Superior temporal gyrus (tissue), 1 donor: ENCODE measurements at regions not wholly inside any gene's neighbourhood (a gene's known extent, or its start where the extent isn't known, plus 50 kb on each side); places are given as distances from the start of the nearest gene placed in this dataset.

Experiments
- DNase-seq: peaks from one replicate; pipeline ENCODE4 v3.0.0-alpha.2; 2016; ENCODE audit errors: extremely low spot score

DNA sequence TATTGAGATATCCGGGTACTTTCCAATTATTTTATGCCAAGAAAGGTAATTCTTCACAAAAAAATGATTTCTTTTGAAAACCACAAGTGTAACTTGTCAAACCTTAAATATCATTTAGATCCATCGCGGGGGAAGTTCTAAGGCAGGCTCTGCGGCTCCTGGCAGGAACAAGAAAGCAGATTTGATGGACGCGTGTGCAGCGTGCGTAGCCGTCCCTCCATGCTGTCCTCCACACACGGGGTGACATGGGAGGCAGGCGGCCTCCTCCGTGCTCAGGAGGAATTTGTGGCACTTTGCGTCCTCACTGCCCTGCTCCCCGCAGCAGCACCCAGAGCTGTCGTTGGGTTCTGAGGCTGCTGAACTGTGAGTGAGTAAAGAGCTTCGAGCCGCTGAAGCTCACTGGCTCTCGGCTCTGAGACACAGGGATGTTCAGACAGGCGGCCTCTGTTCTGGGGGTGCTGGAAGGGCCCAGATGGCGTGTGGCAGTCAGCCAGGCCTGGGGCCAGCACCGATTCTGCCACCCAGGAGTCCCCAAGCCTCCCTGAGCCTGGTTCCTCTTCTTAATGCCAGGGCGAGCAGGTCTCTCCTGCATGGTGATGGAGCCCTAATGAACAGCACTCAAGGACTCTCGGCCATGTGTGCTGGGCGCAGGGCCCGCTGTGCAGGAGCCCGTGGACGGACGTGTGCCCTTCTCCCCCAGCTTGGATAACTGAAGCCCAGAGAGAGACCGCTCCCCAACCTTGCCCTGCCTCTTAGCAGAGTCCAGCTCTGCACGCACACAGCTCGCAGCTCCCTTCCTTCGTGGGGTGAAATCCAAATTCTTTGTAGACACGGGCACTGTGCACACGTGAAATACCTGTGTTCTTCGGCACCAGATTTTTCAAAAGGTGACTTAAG lies 185.4 kb upstream of the SHH start:
- DNase-seq, result no peak

DNA sequence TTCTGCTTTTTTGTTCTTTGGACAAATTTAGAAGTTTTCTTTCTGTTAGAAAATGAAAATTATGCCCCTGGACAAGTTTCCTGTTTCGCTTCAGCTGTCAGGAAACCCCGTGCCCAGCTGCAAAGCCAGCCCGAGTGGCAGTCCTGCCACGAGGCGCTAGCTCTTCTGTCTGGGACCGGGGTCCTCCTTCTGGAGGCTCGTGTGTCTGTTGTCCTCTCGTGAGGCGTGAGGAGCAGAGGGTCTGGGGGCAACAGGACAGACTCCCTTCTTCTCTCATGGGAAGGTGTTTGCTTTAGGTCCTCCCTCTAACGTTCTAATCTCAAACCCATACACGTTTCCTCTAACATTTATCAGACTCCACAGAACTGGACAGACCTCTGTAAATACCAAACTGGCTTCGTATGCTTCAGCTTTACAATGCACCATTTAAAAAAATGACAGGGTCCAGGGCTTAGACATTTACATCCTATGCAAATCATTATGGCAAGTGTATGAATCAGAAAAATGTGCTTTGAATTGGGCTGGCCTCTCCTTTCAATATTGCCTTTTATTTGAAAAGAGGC lies 184.5 kb upstream of the SHH start:
- no peak for DNase-seq

DNA sequence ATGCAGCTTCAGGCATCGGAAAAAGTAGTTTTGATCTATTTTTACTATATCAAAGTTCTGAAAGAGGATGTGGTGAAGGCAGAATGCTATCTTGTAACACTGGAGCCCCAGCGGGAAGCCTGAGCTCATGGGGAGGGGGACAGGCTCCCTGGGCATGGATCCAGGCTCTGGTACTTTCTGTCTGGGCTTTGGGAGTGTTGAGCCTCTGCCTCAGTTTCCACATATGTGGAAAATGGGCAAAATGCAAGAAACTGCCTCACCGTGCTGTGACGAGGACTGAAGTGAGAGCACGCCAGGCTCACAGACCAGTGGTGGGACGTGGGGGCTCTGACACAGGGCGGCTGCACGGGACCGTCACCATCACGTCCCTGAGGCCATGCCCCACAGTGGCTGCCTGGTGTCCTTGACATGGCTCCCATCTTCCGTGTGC lies 182.9 kb upstream of the SHH start:
- no peak for DNase-seq

DNA sequence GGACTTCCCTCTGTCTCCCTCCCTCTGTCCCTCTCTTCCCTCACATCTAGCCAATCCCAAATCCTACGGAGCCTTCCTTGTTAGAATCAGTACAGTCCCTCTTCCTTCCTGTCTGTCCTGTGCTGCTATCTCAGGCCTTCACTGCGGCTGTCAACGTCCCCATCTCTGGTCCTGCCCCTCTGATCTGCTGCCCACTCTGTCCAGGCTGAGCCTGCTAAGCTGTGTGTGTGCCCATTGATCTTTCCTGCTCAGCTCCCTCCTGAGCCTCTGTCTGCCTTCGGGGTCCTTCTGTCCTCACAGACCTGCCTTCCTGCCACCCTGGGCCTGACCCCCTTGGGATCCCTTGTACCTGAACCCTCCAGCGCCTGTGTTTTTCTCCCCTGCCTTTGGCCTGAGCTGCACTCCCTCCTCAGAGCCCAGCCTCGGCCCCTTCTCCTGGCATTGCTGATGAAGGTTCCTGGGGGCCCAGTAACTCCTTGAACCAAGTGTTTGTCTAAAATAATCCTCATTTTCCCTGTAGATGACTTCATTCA lies 182.1 kb upstream of the SHH start:
- DNase-seq, result no peak

DNA sequence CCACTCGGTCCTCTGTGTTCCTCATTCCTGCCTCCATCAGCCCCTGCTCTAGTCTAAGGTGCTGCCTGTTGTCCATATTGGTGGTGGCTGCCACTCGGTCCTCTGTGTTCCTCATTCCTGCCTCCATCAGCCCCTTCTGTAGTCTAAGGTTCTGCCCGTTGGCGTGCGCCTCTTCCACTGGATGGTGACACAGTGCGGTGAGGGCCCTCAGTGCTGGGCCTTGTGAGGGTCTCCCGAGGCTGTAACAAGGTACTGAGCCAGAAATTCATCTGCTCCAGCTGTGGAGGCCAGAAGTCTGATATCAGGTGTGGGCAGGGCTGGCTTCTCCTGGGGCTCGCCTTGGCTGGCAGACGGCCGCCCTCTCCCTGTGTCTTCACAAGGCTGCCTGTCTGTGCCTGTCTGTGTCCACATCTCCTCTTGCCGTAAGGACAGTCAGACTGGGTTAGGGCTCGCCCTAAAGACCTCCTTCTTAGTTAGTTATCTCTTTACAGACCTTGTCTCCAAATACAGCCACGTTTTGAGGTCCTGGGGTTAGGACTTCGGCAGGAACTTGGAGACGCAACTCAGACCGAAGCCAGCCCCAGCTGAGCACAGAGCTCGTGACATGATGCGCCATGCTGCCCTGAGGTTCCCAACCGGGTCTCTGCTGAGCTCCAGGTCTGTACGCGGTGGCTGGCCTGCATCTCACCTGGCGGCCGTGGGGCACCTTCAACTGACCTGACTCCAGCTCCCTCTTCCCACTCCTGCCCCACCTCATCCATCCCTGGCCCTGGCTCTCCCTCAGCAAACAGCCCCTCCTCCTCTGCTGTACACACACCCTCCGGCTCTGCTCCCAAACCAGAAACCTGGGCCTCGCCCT lies 181.4 kb upstream of the SHH start:
- no peak for DNase-seq

DNA sequence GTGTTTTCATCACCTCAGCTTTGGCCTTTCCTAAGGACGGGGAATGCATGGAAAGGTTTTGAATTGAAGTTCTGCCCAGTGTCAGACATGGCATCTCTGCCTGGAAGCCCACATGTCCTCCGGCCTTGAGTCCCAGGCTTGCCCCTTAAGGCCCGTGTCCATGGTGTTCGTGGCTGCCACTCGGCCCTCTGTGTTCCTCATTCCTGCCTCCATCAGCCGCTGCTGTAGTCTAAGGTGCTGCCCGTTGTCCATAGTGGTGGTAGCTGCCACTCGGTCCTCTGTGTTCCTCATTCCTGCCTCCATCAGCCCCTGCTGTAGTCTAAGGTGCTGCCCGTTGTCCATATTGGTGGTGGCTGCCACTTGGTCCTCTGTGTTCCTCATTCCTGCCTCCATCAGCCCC lies 180.7 kb upstream of the SHH start:
- DNase-seq, result no peak

DNA sequence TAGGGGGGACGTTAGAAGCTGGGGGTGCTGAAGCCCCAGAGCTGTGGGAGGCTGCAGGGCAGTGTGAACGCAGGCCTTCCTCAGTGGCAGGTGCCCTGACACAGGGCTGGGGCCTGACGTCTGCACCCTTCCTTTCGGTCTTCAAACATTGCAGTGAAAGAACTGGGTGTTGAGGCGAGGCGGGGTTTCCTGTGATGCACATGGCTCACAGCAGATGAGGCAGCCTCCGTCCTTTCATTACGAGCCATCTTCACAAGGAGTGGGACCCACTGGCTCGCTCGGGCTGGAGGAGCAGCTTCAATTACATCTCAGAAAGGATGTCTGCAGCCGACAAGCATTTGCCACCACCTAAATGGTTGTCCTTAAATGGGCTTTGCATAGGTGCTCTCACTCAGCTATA lies 180.3 kb upstream of the SHH start:
- DNase-seq, result no peak

DNA sequence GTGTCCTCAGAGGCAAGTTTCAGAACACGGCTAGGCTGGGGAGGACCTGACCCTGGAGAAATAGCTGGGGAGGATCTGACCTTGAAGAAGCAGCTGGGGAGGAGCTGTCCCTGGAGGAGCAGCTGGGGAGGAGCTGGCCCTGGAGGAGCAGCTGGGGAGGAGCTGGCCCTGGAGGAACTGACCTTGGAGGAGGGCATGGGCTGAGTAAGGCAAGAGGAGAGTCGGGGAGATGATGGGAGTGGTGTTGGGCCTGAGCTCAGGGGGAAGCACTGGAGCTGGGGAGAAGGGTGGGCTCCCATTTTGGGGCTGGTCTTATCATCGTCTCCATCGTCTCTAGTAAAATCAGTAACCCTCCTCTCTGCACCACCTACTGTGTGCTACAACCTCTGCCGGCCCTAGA lies 179.8 kb upstream of the SHH start:
- no peak for DNase-seq

DNA sequence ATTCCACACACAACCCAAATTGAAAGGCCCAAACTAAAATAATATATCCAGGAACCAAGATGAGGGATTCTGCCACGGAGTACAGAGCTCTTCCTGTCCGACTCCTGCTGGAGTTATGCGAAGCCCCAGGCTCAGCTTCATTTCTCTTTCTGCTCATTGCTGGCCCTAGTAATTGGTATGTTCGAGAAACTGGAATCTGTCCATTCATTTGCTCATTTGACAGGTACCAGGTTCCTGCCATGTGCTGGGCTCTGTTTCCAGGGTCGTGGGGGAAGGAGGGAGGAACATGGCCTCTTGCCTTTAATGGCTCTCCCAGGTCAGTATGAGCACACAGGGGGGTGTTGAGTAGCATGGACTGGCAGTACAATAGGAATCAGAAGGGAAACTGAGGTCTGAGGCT lies 179.2 kb upstream of the SHH start:
- no peak for DNase-seq

DNA sequence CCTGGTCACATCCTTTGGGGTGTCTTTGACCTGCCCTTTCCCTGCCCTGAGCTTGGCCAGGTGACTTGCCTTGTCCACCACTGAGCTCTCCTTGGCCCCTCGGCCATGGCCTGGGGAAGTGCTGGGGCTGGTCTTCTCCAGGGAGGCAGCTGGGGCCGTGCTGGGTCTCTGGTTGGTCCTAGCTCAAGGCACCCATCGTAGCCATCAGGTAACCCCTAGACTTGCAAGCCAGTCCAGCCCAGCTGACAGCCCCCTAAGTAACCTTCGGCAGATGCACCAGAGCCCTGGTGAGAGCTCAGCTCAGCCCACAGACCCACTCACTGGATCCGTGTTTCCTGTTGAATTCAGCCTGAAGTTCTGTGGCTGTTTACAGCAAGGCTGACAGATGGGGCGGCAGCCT lies 176.2 kb upstream of the SHH start:
- DNase-seq, result no peak

DNA sequence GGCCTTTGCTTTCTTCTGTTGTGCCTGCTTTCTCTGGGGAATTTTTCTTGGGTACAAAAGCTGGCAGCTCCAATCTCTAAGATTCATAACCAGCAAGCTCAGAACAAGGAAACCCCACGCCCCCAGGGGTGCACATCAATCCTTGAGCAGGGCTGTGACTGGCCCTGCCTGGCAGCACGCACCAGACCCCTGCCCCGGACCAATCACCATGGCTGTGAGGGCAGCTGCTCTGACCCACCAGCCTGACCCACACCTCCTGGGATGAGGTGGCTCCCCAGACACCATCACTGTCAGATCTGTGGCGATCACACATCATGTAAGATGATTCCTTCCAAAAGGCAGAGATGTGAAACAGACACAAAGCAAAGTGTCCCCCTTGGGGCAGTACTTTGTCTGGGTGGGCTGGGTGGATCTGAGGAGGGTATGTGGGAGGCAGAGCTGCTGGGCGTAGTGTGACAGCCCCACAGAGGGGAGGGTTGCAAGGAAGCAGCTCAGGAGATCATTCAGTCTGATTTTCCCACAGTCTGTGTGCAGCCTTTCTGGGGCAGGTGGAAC lies 175.5 kb upstream of the SHH start:
- DNase-seq, result no peak

DNA sequence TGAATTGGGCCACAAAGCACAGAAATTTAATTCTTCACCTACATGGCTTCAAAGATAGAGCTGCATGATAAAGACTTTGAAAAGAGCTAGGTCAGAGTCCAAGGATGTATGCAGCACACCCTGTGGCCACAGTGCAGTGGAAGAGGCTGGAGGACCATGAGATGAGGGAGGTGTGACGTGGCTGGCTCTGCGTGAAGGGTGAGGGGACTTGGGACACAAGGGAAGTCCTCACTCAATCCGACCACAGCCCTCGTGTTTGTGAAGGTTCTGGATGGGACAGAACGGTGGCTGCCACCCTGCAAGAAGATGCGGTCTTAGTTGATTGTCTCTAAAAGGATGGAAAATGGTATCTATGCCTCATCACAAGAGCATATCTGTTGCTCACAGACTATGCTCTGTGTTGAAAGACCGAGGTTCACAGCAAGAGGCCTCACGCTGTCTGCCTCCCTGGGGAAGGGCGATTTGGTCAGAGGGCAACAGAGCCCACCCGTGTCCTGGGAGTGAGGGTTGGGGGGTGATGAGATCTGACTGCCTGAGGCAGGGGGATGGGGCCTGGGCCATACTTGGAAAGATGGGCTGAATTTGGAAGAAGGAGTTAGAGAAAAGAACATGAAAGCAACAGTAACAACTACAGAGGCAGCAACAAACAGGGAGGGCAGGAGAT lies 174.4 kb upstream of the SHH start:
- DNase-seq, result no peak

DNA sequence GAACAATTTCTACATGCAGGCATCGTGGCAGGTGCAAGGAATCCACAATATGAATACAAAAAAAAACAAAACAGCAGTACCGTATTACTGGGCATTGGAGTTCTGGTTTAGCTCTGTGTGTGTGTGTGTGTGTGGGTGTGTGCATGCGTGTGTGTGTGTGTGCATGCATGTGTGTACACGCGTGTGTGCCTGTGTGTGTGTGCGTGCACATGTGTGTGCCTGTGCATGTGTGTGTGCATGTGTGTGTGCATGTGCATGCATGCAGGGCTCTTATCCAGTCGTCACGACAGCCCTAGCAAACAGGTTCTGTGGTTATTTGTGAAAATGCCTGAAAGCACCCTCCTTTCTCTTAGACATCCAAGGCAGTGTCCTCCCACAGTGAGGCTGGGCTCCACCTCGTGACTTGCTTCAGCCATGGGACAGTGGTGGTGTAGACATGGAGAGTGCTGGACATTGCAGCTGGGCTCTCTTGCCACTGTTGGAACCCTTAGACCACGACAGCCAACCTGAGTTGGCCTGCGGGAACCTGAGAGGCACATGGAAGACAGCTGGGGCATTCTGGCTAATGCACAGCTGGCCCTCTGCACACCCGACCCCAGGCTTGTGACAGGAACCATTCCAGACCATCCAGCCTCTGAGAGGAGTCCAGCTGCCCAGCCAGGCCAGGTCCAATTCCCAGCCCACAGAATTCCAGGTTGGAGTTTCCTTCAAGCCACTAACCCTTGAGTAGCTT lies 173.4 kb upstream of the SHH start:
- DNase-seq, result no peak

DNA sequence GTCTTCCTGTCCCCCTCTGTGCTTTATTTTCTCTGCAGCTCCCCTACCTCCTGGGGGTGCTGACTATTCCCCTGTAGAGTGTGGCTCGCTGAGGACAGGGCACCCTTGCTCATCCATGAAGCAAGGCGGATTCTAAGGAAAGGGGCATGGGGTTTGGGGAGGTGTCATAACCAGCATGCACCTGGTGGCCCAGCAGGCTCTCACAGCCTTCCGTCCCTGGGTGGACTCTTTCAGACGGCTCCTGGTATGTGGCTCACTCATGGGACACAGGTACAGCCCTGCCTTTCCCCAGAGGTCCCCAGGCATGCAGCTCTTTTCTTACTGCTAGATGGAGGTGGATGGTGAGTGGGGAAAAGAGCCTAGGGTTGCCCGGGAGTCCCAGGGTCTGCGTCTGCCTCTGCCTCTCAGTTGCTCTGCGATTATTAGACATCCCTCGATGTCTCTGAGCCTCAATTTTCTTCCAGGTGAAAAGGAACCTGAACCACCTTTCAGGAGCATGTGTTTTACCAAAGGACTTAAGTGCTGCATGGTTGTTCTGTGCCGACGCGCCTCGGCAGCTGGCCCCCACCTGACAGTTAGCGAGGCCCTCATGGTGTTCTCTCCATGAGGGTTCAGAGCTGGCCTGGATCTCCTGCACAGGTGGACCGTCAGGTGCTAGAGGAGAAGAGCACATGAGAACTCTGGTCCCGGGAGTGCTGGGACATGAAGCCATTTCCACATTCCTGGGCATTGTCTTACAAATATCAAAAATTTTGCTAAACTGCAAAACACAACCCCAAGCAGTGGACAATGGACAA lies 172.5 kb upstream of the SHH start:
- no peak for DNase-seq

DNA sequence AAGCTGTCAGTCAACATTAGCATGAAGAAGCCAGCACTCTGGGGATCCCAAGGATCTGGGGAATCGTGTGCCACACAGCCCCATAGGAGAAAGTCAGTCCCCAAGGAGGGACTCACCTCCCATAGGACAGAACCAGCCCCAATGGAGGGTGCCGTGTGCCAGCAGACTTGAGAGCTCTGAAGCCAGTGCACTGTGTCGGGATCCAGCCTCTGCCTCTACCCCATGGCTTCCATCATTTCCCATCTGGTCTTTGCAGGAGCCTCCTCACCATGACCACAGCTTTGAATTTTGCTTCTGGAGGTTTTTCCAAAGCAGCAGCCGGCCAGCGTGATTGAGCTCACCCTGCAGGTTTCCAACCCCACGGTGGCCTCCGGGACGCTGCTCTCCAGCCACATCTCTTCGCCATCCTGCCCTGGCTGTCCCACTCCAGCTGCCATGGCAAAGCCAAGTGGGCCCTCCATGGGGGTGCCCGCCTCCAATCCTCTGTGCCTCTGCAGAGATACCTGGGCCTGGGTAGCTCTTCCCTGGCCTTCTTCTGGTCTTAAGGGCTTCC lies 171.8 kb upstream of the SHH start:
- DNase-seq, result no peak

DNA sequence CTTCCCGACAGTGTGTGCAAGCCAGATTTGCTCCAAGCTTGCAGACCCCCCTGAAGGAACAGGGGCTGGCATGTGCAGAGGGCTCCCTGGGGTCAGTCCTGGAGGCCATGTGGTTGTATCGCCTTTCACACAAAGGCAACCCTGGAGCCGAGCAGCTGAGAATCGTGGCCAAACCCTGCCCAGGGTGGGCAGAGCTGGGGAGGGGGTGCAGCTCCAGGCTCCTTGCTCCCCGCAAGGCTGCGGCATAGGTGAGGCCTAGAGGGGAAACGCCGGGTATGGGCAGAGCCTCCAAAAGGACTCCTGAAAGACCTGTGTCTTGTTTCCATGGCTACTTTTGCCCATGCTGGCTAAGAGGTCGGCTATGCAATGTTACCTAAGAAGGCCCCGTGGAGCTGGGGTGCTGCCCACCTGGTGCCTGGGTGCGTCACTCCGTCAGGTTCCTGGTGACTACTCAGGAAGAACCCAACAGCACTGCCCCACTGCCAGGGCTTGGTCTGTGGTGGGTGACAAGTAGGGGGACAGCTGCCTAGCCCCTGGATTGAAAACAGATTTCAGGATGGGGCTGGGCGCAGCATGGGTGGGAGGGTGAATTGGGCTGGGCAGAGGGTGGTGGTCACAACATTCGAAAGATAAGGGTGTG lies 171.0 kb upstream of the SHH start:
- DNase-seq, result no peak

DNA sequence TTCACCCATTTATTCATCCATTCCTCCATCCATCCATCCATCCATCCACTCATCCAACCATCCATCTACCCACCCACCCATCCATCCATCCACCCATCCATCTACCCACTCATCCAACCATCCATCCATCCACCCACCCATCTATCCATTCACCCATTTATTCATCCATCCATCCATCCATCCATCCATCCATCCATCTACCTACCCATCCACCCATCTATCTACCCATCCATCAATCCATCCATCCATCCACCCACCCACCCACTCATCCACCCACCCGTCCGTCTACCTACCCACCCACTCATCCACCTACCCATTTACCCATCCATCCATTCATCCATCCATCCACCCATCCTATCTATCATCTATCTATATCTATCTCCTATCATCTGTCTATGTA lies 169.4 kb upstream of the SHH start:
- no peak for DNase-seq

DNA sequence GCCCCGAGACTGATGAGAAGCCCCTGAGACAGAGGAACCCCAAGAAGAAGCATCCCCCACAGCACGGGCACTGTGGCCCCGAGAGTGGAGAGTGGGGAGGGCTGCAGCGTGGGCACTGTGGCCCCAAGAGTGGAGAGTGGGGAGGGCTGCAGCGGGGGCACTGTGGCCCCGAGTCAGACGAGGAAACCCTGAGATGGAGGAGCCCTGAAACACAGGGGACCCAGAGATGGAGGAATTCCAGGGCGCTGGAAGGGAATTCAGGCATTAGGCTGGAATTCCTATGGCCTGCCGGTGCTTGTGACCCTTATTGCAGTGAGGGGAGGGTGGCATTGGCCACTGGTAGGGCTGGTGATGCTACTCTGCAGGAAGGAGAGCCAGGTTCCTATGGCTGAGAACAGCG lies 168.6 kb upstream of the SHH start:
- no peak for DNase-seq

DNA sequence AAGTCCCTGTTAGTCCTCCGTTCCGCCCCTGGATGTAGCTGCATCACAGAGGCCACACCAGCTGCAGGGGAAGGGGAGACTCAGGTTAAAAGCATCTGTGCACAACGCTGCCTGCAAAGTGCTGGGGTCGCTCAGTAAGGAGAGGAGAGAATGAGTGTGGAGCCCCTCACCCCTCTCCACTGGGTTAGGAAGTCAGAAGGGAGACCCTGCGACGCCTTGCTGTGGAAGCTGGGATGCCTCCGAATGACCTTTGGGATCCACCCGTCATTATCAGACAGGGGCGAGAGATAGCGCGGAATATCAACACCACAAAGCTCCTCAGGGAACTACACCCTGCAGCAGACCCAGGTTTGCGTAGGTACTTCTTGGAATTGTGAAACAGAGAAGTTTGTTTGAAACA lies 167.7 kb upstream of the SHH start:
- DNase-seq, result no peak
